ENCODE measurements at regions not wholly inside any gene's neighbourhood (a gene's known extent, or its start where the extent isn't known, plus 50 kb on each side); places are given as distances from the start of the nearest gene placed in this dataset.

- no peak for DNase-seq
Observed at GRCh38 chrX:39871648-39872047, 226.1 kb downstream of the BCOR start.

GRCh38 chrX:39873117-39873516 is 224.6 kb downstream of the BCOR start:
- FAIRE-seq = no peak
- intact Hi-C loops (cut with DNase I) = no loop called here
- H3K4me1 ChIP-seq = no peaks in the 10 kb centered on the region
- H3K4me3 ChIP-seq = no peak overlapping the region
- 85 to 88% methylated on average over 5 of the region's 5 CpGs for WGBS, 2 donors
- H3K36me3 ChIP-seq = no peaks in the 10 kb centered on the region
- no peak for DNase-seq
- no peak for TF ChIP-seq CTCF (IDR thresholded peaks at IDR 0.05)
- H3K27ac ChIP-seq = no peak overlapping the region
- ATAC-seq = no peak
- peaks cover 0 to 5% (median 0%) of the 10 kb centered on the region in 4 donors for H3K27me3 ChIP-seq
- H3K9me3 ChIP-seq = no peaks in the 10 kb centered on the region

More at GRCh38 chrX:39871648-39872047, 226.1 kb downstream of the BCOR start:
- ATAC-seq = no peak
- H3K4me3 ChIP-seq = no peak overlapping the region
- H3K4me1 ChIP-seq = no peaks in the 10 kb centered on the region
- peaks cover 0 to 5% (median 0%) of the 10 kb centered on the region in 4 donors for H3K27me3 ChIP-seq
- 84% methylated on average over 8 of the region's 8 CpGs for WGBS, 2 donors
- H3K9me3 ChIP-seq = no peaks in the 10 kb centered on the region
- no peak for FAIRE-seq
- intact Hi-C loops (cut with DNase I) = no loop called here
- H3K36me3 ChIP-seq = no peaks in the 10 kb centered on the region
- no peak overlapping the region for H3K27ac ChIP-seq
- TF ChIP-seq CTCF (IDR thresholded peaks at IDR 0.05) = no peak

- DNase-seq = no peak
- H3K4me3 ChIP-seq = no peak overlapping the region
- H3K27ac ChIP-seq = no peak overlapping the region
- no peak for FAIRE-seq
- no peaks in the 10 kb centered on the region for H3K9me3 ChIP-seq
- no peak for TF ChIP-seq CTCF (IDR thresholded peaks at IDR 0.05)
- ATAC-seq = no peak
- WGBS, 2 donors = 71 to 87% methylated on average over 5 of the region's 5 CpGs
- H3K4me1 ChIP-seq = no peaks in the 10 kb centered on the region
- peaks cover 0 to 5% (median 0%) of the 10 kb centered on the region in 4 donors for H3K27me3 ChIP-seq
- intact Hi-C loops (cut with DNase I) = no loop called here
- H3K36me3 ChIP-seq = no peaks in the 10 kb centered on the region
Observed at GRCh38 chrX:39874202-39874816, 223.4 kb downstream of the BCOR start.

- intact Hi-C loops (cut with DNase I) = no loop called here
- Histone ChIP-seq H3K36me3 (no peaks in the 10 kb centered on the region), H3K27me3 (no peaks in the 10 kb centered on the region), H3K4me1 (no peaks in the 10 kb centered on the region), H3K27ac (no peak overlapping the region), H3K4me3 (no peak overlapping the region), H3K9me3 (no peaks in the 10 kb centered on the region)
- TF ChIP-seq CTCF (IDR thresholded peaks at IDR 0.05) = no peak
- FAIRE-seq (no peak), DNase-seq (no peak), ATAC-seq (no peak)
- 55 to 61% methylated on average over 15 of the region's 15 CpGs for WGBS, 2 donors
Observed at GRCh38 chrX:39875834-39876628, 221.7 kb downstream of the BCOR start.

GRCh38 chrX:39877905-39878304 is 219.9 kb downstream of the BCOR start:
- no peaks in the 10 kb centered on the region for H3K4me1 ChIP-seq
- no peak for TF ChIP-seq CTCF (IDR thresholded peaks at IDR 0.05)
- ATAC-seq (peak in 2 of 4 donors; percentile 36 to 58), FAIRE-seq (no peak), DNase-seq (no peak)
- H3K9me3 ChIP-seq = no peaks in the 10 kb centered on the region
- no peaks in the 10 kb centered on the region for H3K36me3 ChIP-seq
- no peak overlapping the region for H3K27ac ChIP-seq
- no peaks in the 10 kb centered on the region for H3K27me3 ChIP-seq
- intact Hi-C loops (cut with DNase I) = no loop called here
- 56 to 62% methylated on average over 18 of the region's 18 CpGs for WGBS, 2 donors
- H3K4me3 ChIP-seq = no peak overlapping the region
